PFSK-1 (cell line): ENCODE measurements at regions not wholly inside any gene's neighbourhood (a gene's known extent, or its start where the extent isn't known, plus 50 kb on each side); places are given as distances from the start of the nearest gene placed in this dataset.

Source experiments
- FOXP2 ChIP-seq: optimal IDR thresholded peaks from 2 replicates; pipeline ENCODE3; 2011; ENCODE audit warnings: borderline replicate concordance, control low read depth, inconsistent platforms; ENCODE audit not compliant: insufficient read depth; ENCODE audit errors: extremely low read length, extremely low read depth
- POLR2AphosphoS5 ChIP-seq: IDR thresholded peaks from 2 replicates; pipeline ENCODE4 v1.6.1; 2012; ENCODE audit warnings: low read depth, mild to moderate bottlenecking, control low read depth, low read length, moderate library complexity
- SIN3A ChIP-seq: IDR thresholded peaks from 2 replicates; pipeline ENCODE4 v1.6.1; 2012; ENCODE audit warnings: mild to moderate bottlenecking, low read length, moderate library complexity, borderline replicate concordance; ENCODE audit not compliant: insufficient read depth
- TAF1 ChIP-seq: IDR thresholded peaks from 2 replicates; pipeline ENCODE4 v1.6.1; 2012; ENCODE audit warnings: low read length, control low read depth, borderline replicate concordance; ENCODE audit not compliant: insufficient read depth
- TF ChIP-seq, protein P1 (sequence below), 2 experiments: IDR thresholded peaks; 2 replicates each; pipeline versions ENCODE4 v1.6.1 to v1.8.0; 2011 to 2012; ENCODE audit warnings: low read depth in 2 of 2, low read length in 2 of 2, control low read depth in 1 of 2, inconsistent platforms in 1 of 2, mild to moderate bottlenecking in 1 of 2, moderate library complexity in 1 of 2; ENCODE audit not compliant: insufficient read depth in 1 of 2

GRCh38 chr1:101506541-101507164 lies 269.8 kb downstream of the S1PR1 start:
- TF ChIP-seq, protein P1, sequence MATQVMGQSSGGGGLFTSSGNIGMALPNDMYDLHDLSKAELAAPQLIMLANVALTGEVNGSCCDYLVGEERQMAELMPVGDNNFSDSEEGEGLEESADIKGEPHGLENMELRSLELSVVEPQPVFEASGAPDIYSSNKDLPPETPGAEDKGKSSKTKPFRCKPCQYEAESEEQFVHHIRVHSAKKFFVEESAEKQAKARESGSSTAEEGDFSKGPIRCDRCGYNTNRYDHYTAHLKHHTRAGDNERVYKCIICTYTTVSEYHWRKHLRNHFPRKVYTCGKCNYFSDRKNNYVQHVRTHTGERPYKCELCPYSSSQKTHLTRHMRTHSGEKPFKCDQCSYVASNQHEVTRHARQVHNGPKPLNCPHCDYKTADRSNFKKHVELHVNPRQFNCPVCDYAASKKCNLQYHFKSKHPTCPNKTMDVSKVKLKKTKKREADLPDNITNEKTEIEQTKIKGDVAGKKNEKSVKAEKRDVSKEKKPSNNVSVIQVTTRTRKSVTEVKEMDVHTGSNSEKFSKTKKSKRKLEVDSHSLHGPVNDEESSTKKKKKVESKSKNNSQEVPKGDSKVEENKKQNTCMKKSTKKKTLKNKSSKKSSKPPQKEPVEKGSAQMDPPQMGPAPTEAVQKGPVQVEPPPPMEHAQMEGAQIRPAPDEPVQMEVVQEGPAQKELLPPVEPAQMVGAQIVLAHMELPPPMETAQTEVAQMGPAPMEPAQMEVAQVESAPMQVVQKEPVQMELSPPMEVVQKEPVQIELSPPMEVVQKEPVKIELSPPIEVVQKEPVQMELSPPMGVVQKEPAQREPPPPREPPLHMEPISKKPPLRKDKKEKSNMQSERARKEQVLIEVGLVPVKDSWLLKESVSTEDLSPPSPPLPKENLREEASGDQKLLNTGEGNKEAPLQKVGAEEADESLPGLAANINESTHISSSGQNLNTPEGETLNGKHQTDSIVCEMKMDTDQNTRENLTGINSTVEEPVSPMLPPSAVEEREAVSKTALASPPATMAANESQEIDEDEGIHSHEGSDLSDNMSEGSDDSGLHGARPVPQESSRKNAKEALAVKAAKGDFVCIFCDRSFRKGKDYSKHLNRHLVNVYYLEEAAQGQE (IDR thresholded peaks at IDR 0.05; ENCODE audit: insufficient read depth in 1 of 2, low read depth in 2 of 2, low read length in 2 of 2), result no peak

GRCh38 chr1:101507547-101507971 lies 270.7 kb downstream of the S1PR1 start:
- no peak for TF ChIP-seq FOXP2
- TF ChIP-seq POLR2AphosphoS5, result no peak
- TF ChIP-seq, protein P1 (IDR thresholded peaks at IDR 0.05; ENCODE audit: insufficient read depth in 1 of 2, low read depth in 2 of 2, low read length in 2 of 2), result no peak
- no peak for TF ChIP-seq SIN3A
- TF ChIP-seq TAF1, result no peak

DNA sequence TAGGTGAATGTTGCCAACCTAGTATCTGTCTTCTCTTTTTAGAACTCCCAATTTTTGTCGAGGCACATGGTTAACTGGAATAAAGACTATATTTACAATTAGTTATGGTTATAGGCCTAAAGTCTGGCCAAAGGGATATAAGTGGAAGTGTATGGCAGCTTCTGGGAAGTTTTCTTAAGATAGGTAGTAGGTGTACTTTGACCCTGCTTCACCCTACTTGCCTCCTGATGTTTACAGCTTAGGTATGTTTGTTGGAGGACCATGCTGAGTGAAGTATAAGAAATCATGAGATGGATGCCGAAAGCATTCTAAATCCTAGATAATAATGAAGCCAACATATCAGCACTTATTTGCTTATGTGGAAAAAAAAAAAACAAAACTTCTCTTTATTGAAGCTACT lies 272.1 kb downstream of the S1PR1 start:
- TF ChIP-seq FOXP2 (no peak), TAF1 (no peak), SIN3A (no peak)

GRCh38 chr1:101509370-101509769 lies 272.6 kb downstream of the S1PR1 start:
- TF ChIP-seq TAF1, result no peak
- no peak for TF ChIP-seq POLR2AphosphoS5
- no peak for TF ChIP-seq FOXP2
- no peak for TF ChIP-seq SIN3A
- TF ChIP-seq, protein P1 (IDR thresholded peaks at IDR 0.05; ENCODE audit: insufficient read depth in 1 of 2, low read depth in 2 of 2, low read length in 2 of 2), result no peak

GRCh38 chr1:101511202-101511891 lies 274.5 kb downstream of the S1PR1 start:
- no peak for TF ChIP-seq FOXP2
- TF ChIP-seq POLR2AphosphoS5, result no peak
- TF ChIP-seq, protein P1 (IDR thresholded peaks at IDR 0.05; ENCODE audit: insufficient read depth in 1 of 2, low read depth in 2 of 2, low read length in 2 of 2), result no peak
- TF ChIP-seq TAF1, result no peak
- TF ChIP-seq SIN3A, result no peak
